Body of pancreas (tissue), 4 donors: ENCODE measurements at regions not wholly inside any gene's neighbourhood (a gene's known extent, or its start where the extent isn't known, plus 50 kb on each side); places are given as distances from the start of the nearest gene placed in this dataset.

ENCODE experiments used
- ATAC-seq: fragments of 150-250 bp; one replicate; pipeline ENCODE4 v1.9.1; 2016
- DNase-seq, 4 donors: peaks; one replicate each; pipeline ENCODE4 v3.0.0-alpha.2; 2019
- H3K27ac ChIP-seq, 4 donors: fragments of 200-600 bp; sonication (generic); 1 replicate in 3 of 4; 2 replicates in 1 of 4; pipeline versions ENCODE4 v1.5.1 to v1.6.1; 2016 to 2019; ENCODE audit warnings: mild to moderate bottlenecking in 1 of 4, mixed read lengths in 1 of 4, moderate library complexity in 1 of 4
- H3K27me3 ChIP-seq, 2 donors: fragments of 200-600 bp; sonication (generic); one replicate each; pipeline ENCODE4 v1.6.0; 2016; ENCODE audit warnings: mild to moderate bottlenecking in 1 of 2
- H3K36me3 ChIP-seq, 2 donors: fragments of 200-600 bp; sonication (generic); replicated peaks in 1 of 2; 2 replicates each; pipeline ENCODE4 v1.5.1; 2016; ENCODE audit warnings: low read depth in 2 of 2; ENCODE audit not compliant: insufficient read depth in 1 of 2
- H3K4me1 ChIP-seq: fragments of 200-600 bp; sonication (generic); one replicate; pipeline ENCODE4 v1.6.0; 2016
- H3K4me3 ChIP-seq, 2 donors: fragments of 200-600 bp; sonication (generic); 1 replicate in 1 of 2; 2 replicates in 1 of 2; pipeline ENCODE4 v1.5.1; 2016 to 2019
- H3K9me3 ChIP-seq, 3 donors: fragments of 200-600 bp; sonication (generic); 1 replicate in 2 of 3; 2 replicates in 1 of 3; pipeline ENCODE4 v1.5.1; 2016
- CTCF ChIP-seq, 7 experiments: fragments of 450-650 bp in 4 of 7; fragments of 200-600 bp in 3 of 7; sonication (generic) in 3 of 7; IDR thresholded peaks; one replicate each; pipeline ENCODE4 v1.5.1; 2016 to 2019; ENCODE audit warnings: antibody characterized with exemption in 7 of 7
- POLR2A ChIP-seq, 3 donors: fragments of 450-650 bp; IDR thresholded peaks; one replicate each; pipeline ENCODE4 v1.6.1; 2016; ENCODE audit warnings: antibody characterized with exemption in 3 of 3, mild to moderate bottlenecking in 2 of 3
- WGBS, 2 donors: methylation state at CpG; one replicate each; pipeline ENCODE4 v1.1.5; 2017; 5-methylcytosine and 5-hydroxymethylcytosine counted together
- intact Hi-C: fragments of 100-400 bp; cut with DNase I; formaldehyde crosslinking; loops from one replicate; pipeline ENCODE4 v1.15.1; 2023

DNA sequence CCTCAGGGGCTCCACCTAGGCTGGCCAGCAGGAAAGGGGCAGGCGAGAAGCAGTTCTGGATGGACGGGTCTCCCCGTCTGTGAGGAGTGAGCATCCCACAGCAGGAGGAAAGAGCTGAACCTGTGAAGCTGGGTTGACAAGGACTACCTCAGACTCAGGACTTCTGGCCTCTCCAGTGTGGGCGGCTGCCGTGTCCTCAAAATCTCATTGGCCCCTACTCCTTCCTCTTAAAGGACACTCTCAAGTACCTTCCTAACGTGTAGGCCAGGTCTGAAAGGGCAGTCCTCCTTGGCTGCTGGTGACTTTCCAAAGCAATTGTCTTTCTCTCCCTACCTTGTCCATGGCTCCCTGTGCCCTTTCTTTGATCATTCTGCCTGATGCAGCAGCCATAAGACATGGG, 107.0 kb upstream of the AKIP1 start:
- Histone ChIP-seq H3K27ac (no peak overlapping the region), H3K4me3 (no peak overlapping the region), H3K4me1 (peaks cover 69% of the 10 kb centered on the region), H3K27me3 (no peaks in the 10 kb centered on the region), H3K36me3 (no peaks in the 10 kb centered on the region), H3K9me3 (no peaks in the 10 kb centered on the region)
- intact Hi-C loops, result loop anchor here (10.0 kb wide), 1 partner anchor 99 kb away; no protein-coding TSS in a partner anchor
- no peak for TF ChIP-seq CTCF (IDR thresholded peaks at IDR 0.05)
- TF ChIP-seq POLR2A (IDR thresholded peaks at IDR 0.05), result no peak
- DNase-seq, result no peak
- WGBS, 2 donors, result 84 to 88% methylated on average over 3 to 6 of the region's 6 CpGs
- ATAC-seq, result no peak

GRCh38 chr11:8805296-8805695, 105.7 kb upstream of the AKIP1 start:
- intact Hi-C loops, result loop anchor here (10.0 kb wide), 1 partner anchor 100 kb away; no protein-coding TSS in a partner anchor
- H3K36me3 ChIP-seq, result no peaks in the 10 kb centered on the region
- H3K9me3 ChIP-seq, result no peaks in the 10 kb centered on the region
- peak overlapping the region in 1 of 4 donors; percentile 6 for H3K27ac ChIP-seq
- H3K4me1 ChIP-seq, result peaks cover 62% of the 10 kb centered on the region
- WGBS, 2 donors, result 23 to 28% methylated on average over 3 of the region's 3 CpGs
- no peak overlapping the region for H3K4me3 ChIP-seq
- H3K27me3 ChIP-seq, result no peaks in the 10 kb centered on the region
- no peak for ATAC-seq
- TF ChIP-seq CTCF (IDR thresholded peaks at IDR 0.05) (no peak), POLR2A (IDR thresholded peaks at IDR 0.05) (no peak)
- DNase-seq, result no peak

DNA sequence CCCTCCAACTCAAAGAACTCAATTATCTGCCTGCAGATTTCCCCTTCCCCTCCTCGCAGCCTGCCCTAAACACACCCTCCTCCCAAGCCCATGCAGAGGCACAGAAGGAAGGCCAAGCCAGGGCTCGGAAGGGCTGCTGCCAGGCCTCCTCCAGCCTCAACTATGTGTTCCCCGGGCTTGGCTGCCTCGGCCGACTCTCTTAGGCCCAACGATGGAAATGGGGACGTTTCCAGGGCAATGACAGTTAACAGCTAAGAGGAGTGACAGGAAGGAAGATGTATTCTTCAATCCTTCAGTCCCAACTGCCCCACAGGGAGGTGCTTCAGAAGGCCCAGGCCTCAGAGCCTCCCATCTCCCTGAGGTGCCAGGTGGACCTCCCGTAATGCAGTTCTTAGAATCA, 104.0 kb upstream of the AKIP1 start:
- H3K27me3 ChIP-seq, result no peaks in the 10 kb centered on the region
- H3K4me3 ChIP-seq, result no peak overlapping the region
- peaks cover 65% of the 10 kb centered on the region for H3K4me1 ChIP-seq
- 76 to 81% methylated on average over 7 to 8 of the region's 8 CpGs for WGBS, 2 donors
- ATAC-seq (no peak), DNase-seq (no peak)
- no peaks in the 10 kb centered on the region for H3K9me3 ChIP-seq
- peak overlapping the region in 2 of 4 donors; percentile 87 to 88 for H3K27ac ChIP-seq
- no peaks in the 10 kb centered on the region for H3K36me3 ChIP-seq
- TF ChIP-seq POLR2A (IDR thresholded peaks at IDR 0.05) (no peak), CTCF (IDR thresholded peaks at IDR 0.05) (no peak)
- intact Hi-C loops, result loop anchor here (10.0 kb wide), 1 partner anchor 102 kb away; no protein-coding TSS in a partner anchor

- WGBS, 2 donors, result 57 to 65% methylated on average over 10 of the region's 10 CpGs
- Histone ChIP-seq H3K4me3 (no peak overlapping the region), H3K9me3 (no peaks in the 10 kb centered on the region), H3K27me3 (no peaks in the 10 kb centered on the region), H3K4me1 (peaks cover 72% of the 10 kb centered on the region), H3K27ac (peak overlapping the region; percentile 31 to 88 (median 75)), H3K36me3 (no peaks in the 10 kb centered on the region)
- ATAC-seq (no peak), DNase-seq (peak in 3 of 4 donors; percentile 40 to 56 (median 47))
- intact Hi-C loops, result loop anchor here (10.0 kb wide), 1 partner anchor 103 kb away; no protein-coding TSS in a partner anchor
- TF ChIP-seq CTCF (IDR thresholded peaks at IDR 0.05), result no peak
- TF ChIP-seq POLR2A (IDR thresholded peaks at IDR 0.05), result no peak
Observed at GRCh38 chr11:8807544-8808225, 103.3 kb upstream of the AKIP1 start.

GRCh38 chr11:8808226-8808585, 102.8 kb upstream of the AKIP1 start:
- WGBS, 2 donors, result 23 to 26% methylated on average over 4 of the region's 4 CpGs
- Histone ChIP-seq H3K27me3 (no peaks in the 10 kb centered on the region), H3K4me3 (no peak overlapping the region), H3K4me1 (peaks cover 68% of the 10 kb centered on the region), H3K9me3 (no peaks in the 10 kb centered on the region), H3K27ac (peak overlapping the region; percentile 31 to 88 (median 75)), H3K36me3 (no peaks in the 10 kb centered on the region)
- TF ChIP-seq POLR2A (IDR thresholded peaks at IDR 0.05) (no peak), CTCF (IDR thresholded peaks at IDR 0.05) (no peak)
- DNase-seq, result no peak
- intact Hi-C loops, result loop anchor here (10.0 kb wide), 1 partner anchor 103 kb away; no protein-coding TSS in a partner anchor
- no peak for ATAC-seq
